SK-N-SH treated with all-trans-retinoic acid at 6 μM for 48 hours (cell line): ENCODE measurements at regions not wholly inside any gene's neighbourhood (a gene's known extent, or its start where the extent isn't known, plus 50 kb on each side); places are given as distances from the start of the nearest gene placed in this dataset.

Experiments
- ATAC-seq: fragments of 200-7000 bp; cut with Tn5 transposase; 3 replicates; pipeline ENCODE4 v1.9.1; 2020; ENCODE audit warnings: mild to moderate bottlenecking, moderate library complexity
- BACH2 ChIP-seq: fragments of 250-450 bp; sonication (Bioruptor Pico); IDR thresholded peaks from 2 replicates; pipeline ENCODE4 v1.9.0; 2021; ENCODE audit warnings: mild to moderate bottlenecking, borderline replicate concordance
- CREB5 ChIP-seq: fragments of 250-450 bp; sonication (Bioruptor Pico); IDR thresholded peaks from 2 replicates; pipeline ENCODE4 v1.5.1; 2020; ENCODE audit warnings: low read depth, mild to moderate bottlenecking, moderate library complexity
- CSDC2 ChIP-seq: fragments of 250-450 bp; sonication (Bioruptor Pico); IDR thresholded peaks from 2 replicates; pipeline ENCODE4 v1.5.0; 2020; ENCODE audit warnings: mild to moderate bottlenecking, moderate library complexity
- CSRNP3 ChIP-seq: fragments of 250-450 bp; sonication (Bioruptor Pico); IDR thresholded peaks from 2 replicates; pipeline ENCODE4 v1.5.1; 2021; ENCODE audit warnings: mild to moderate bottlenecking, moderate library complexity
- ESRRG ChIP-seq: fragments of 250-450 bp; sonication (Bioruptor Pico); IDR thresholded peaks from 2 replicates; pipeline ENCODE4 v1.6.1; 2021; ENCODE audit warnings: mild to moderate bottlenecking
- ISL1 ChIP-seq: fragments of 250-450 bp; sonication (Bioruptor Pico); IDR thresholded peaks from 2 replicates; pipeline ENCODE4 v2.1.2; 2022; ENCODE audit warnings: mild to moderate bottlenecking, moderate library complexity
- OSR1 ChIP-seq: fragments of 250-450 bp; sonication (Bioruptor Pico); IDR thresholded peaks from 2 replicates; pipeline ENCODE4 v1.8.0; 2022; ENCODE audit warnings: moderate library complexity, mild to moderate bottlenecking, inconsistent platforms
- POU6F1 ChIP-seq: fragments of 250-450 bp; sonication (Bioruptor Pico); IDR thresholded peaks from 2 replicates; pipeline ENCODE4 v1.8.0; 2021; ENCODE audit warnings: low read depth, mild to moderate bottlenecking, moderate library complexity, borderline replicate concordance
- PPARA ChIP-seq: fragments of 250-450 bp; sonication (Bioruptor Pico); IDR thresholded peaks from 2 replicates; pipeline ENCODE4 v1.5.0; 2020; ENCODE audit warnings: mild to moderate bottlenecking, borderline replicate concordance
- RARB ChIP-seq: fragments of 250-450 bp; sonication (Bioruptor Pico); IDR thresholded peaks from 2 replicates; pipeline ENCODE4 v1.8.0; 2021; ENCODE audit warnings: mild to moderate bottlenecking, moderate library complexity
- SNAI2 ChIP-seq: fragments of 250-450 bp; sonication (Bioruptor Pico); IDR thresholded peaks from 2 replicates; pipeline ENCODE4 v1.5.0; 2020; ENCODE audit warnings: mild to moderate bottlenecking, moderate library complexity
- TCF4 ChIP-seq: fragments of 250-450 bp; sonication (Bioruptor Pico); IDR thresholded peaks from 2 replicates; pipeline ENCODE4 v1.8.0; 2021; ENCODE audit warnings: mild to moderate bottlenecking, moderate library complexity, borderline replicate concordance
- TSHZ2 ChIP-seq: fragments of 250-450 bp; sonication (Bioruptor Pico); IDR thresholded peaks from 2 replicates; pipeline ENCODE4 v1.5.0; 2020; ENCODE audit warnings: mild to moderate bottlenecking, moderate library complexity
- ZC3H10 ChIP-seq: fragments of 250-450 bp; sonication (Bioruptor Pico); IDR thresholded peaks from 2 replicates; pipeline ENCODE4 v1.5.1; 2021; ENCODE audit warnings: mild to moderate bottlenecking, moderate library complexity
- ZFP3 ChIP-seq: fragments of 250-450 bp; sonication (Bioruptor Pico); IDR thresholded peaks from 2 replicates; pipeline ENCODE4 v1.5.0; 2020; ENCODE audit warnings: mild to moderate bottlenecking, moderate library complexity
- ZFP30 ChIP-seq: fragments of 450-650 bp; formaldehyde crosslinking; IDR thresholded peaks from 2 replicates; pipeline ENCODE4 v1.5.0; 2022; ENCODE audit warnings: mild to moderate bottlenecking, moderate library complexity
- ZNF70 ChIP-seq: fragments of 450-650 bp; formaldehyde crosslinking; IDR thresholded peaks from 2 replicates; pipeline ENCODE4 v1.5.0; 2020; ENCODE audit warnings: mild to moderate bottlenecking, moderate library complexity
- ZNF8 ChIP-seq: fragments of 450-650 bp; formaldehyde crosslinking; IDR thresholded peaks from 2 replicates; pipeline ENCODE4 v1.5.0; 2020; ENCODE audit warnings: mild to moderate bottlenecking, moderate library complexity

GRCh38 chr4:27245216-27245615, 384.6 kb downstream of the STIM2 start:
- no peak for TF ChIP-seq OSR1 (CRISPR knock-in tag)

GRCh38 chr4:27248829-27249228, 388.2 kb downstream of the STIM2 start:
- ATAC-seq, result no peak
- TF ChIP-seq ESRRG (CRISPR knock-in tag), result no peak
- TF ChIP-seq ZNF8 (CRISPR knock-in tag), result no peak
- TF ChIP-seq ZNF70 (CRISPR knock-in tag), result no peak
- no peak for TF ChIP-seq ZFP3 (CRISPR knock-in tag)
- TF ChIP-seq TSHZ2 (CRISPR knock-in tag), result no peak
- TF ChIP-seq CREB5, result no peak
- no peak for TF ChIP-seq CSRNP3 (CRISPR knock-in tag)

More at GRCh38 chr4:27245216-27245615, 384.6 kb downstream of the STIM2 start:
- ATAC-seq, result no peak

- no peak for ATAC-seq
These were observed 391.1 kb downstream of the STIM2 start for GRCh38 chr4:27251771-27252170.

GRCh38 chr4:27267339-27267969, 406.8 kb downstream of the STIM2 start:
- TF ChIP-seq TCF4 (CRISPR knock-in tag) (no peak), POU6F1 (CRISPR knock-in tag) (no peak)
- ATAC-seq, result no peak

More at GRCh38 chr4:27251771-27252170, 391.1 kb downstream of the STIM2 start:
- no peak for TF ChIP-seq ZFP30 (CRISPR knock-in tag)
- TF ChIP-seq BACH2 (CRISPR knock-in tag), result no peak
- no peak for TF ChIP-seq CREB5
- no peak for TF ChIP-seq ZC3H10 (CRISPR knock-in tag)
- no peak for TF ChIP-seq CSRNP3 (CRISPR knock-in tag)
- no peak for TF ChIP-seq CSDC2
- TF ChIP-seq ISL1 (CRISPR knock-in tag), result no peak
- TF ChIP-seq RARB, result no peak
- TF ChIP-seq ZNF70 (CRISPR knock-in tag), result no peak
- TF ChIP-seq OSR1 (CRISPR knock-in tag), result no peak

GRCh38 chr4:27267970-27268355, 407.3 kb downstream of the STIM2 start:
- ATAC-seq, result no peak
- TF ChIP-seq PPARA (CRISPR knock-in tag) (no peak), TSHZ2 (CRISPR knock-in tag) (no peak), OSR1 (CRISPR knock-in tag) (no peak), POU6F1 (CRISPR knock-in tag) (no peak), ZFP3 (CRISPR knock-in tag) (no peak), CSDC2 (no peak), SNAI2 (CRISPR knock-in tag) (no peak)
